NCI-H510A (cell line): ENCODE measurements at regions not wholly inside any gene's neighbourhood (a gene's known extent, or its start where the extent isn't known, plus 50 kb on each side); places are given as distances from the start of the nearest gene placed in this dataset.

ENCODE experiments used
- DNase-seq: peaks from one replicate; lab custom pipeline; 2025; lab: John Stamatoyannopoulos, UW

DNA sequence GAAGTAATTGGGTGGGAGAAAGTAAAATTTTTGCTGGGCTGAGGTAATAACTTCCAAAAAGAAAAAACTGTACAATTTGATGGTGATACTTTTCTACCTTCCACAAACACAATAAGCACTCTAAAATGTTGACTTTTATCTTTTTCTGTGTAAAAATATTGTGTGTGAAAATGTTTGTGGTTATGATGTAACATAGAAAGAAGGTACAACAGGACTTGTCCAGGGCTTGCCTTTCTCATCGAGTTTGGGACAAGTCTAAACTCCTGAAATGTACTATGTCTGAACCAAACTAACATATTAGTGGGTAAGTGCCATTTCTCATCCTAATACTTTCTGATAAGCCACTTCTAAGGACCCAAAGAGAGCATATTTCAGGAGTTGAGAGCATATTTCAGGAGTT, 174.2 kb upstream of the PDGFD start:
- DNase-seq: no peak

- DNase-seq: no peak
Observed at GRCh38 chr11:104337273-104337672, 173.3 kb upstream of the PDGFD start.

DNA sequence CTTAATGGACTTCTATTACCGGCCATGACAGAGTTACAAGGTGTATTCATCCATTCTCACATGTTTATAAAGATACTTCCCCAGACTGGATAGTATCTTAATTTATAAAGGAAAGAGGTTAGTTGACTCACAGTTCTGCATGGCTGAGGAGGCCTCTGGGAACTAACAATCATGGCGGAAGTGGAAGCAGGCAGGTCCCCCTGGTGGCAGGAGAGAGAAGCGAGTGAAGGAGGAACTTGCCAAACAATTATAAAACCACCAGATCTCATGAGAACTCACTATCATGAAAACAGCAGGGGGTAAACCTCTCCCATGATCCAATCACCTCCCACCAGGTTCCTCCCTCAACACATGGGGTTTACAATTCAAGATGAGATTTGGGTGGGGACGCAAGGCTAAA, 170.0 kb upstream of the PDGFD start:
- DNase-seq: no peak

- DNase-seq: no peak
Observed at GRCh38 chr11:104332110-104332509, 168.2 kb upstream of the PDGFD start.

GRCh38 chr11:104329078-104329665, 165.2 kb upstream of the PDGFD start:
- no peak for DNase-seq

- DNase-seq: no peak
Observed at GRCh38 chr11:104328512-104328907, 164.6 kb upstream of the PDGFD start.

DNA sequence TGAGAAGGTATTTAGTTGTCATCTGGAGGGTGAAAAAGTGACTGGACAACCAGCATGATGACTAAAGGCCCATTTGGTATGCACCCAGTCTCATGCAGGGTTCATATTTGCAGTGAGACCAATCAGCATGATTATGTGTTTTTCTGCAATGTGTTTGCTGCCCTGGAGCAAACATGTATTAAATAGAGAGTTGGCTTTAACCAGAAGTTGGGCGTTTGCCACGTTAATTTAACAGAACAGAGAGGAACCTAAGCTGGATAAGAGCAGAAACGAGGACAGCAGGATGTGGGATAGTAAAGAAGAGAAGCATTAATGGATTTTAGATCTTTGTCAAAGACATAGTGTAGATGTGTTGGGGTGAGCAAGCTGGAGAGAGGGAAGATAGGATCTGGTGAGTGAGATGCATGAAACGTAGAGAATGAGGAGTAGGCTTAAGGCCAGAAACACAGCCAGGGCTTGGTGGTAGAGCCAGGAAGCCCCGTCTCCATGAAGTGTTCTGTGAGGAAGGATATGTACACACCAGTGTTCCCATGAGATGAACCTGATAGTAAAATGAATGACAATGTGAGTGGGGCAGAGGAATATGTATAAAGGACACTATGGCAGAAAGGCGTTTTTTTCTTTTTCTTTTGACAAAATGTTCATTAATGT, 164.0 kb upstream of the PDGFD start:
- DNase-seq: no peak

GRCh38 chr11:104325093-104325492, 161.1 kb upstream of the PDGFD start:
- DNase-seq: no peak

GRCh38 chr11:104324276-104324675, 160.3 kb upstream of the PDGFD start:
- no peak for DNase-seq

GRCh38 chr11:104323841-104324240, 159.9 kb upstream of the PDGFD start:
- no peak for DNase-seq

GRCh38 chr11:104322696-104323095, 158.7 kb upstream of the PDGFD start:
- no peak for DNase-seq

- DNase-seq: no peak
Observed at GRCh38 chr11:104320956-104321355, 157.0 kb upstream of the PDGFD start.

- DNase-seq: no peak
Observed at GRCh38 chr11:104320097-104320496, 156.2 kb upstream of the PDGFD start.

GRCh38 chr11:104319396-104319795, 155.4 kb upstream of the PDGFD start:
- DNase-seq: no peak

- DNase-seq: no peak
Observed at GRCh38 chr11:104306862-104307474, 143.0 kb upstream of the PDGFD start.

GRCh38 chr11:104301776-104302175, 137.8 kb upstream of the PDGFD start:
- DNase-seq: no peak

DNA sequence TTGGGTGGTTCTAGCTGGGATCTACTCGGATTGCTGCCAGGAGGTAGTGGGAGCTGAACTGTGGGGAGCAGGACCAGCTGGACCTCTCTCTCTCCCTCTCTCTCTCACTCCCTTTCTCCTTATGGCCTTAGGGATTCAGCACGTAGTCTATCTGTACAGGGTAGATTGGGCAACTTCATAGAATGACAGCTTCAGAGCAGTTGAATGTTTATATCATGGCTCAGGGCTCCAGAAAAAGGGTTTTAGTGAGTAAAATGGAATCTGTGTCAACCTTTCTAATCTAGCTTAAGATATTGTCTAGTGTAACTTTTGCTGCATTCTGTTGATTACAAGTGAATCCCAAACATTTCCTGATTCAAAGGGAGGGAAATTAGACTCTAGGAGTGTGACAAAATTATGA, 127.7 kb upstream of the PDGFD start:
- no peak for DNase-seq

- no peak for DNase-seq
Observed at GRCh38 chr11:104286129-104286528, 122.2 kb upstream of the PDGFD start.

DNA sequence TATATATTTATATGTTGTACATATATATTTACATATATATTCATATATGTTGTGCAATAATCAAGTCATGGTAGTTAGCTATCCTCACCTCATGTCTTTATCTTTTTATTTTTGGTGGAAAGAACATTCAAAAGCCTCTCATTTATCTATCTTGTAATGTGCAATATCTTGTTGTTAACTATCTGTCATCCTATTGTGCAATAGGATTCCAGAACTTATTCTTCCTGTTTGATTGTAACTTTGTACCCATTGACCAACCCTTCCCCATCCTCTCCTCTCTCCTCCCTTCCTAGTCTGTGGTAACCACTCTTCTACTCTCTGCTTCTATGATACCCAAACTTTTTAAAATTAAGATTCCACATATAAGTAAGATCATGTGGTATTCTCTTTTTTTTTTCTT, 115.6 kb upstream of the PDGFD start:
- DNase-seq: no peak

DNA sequence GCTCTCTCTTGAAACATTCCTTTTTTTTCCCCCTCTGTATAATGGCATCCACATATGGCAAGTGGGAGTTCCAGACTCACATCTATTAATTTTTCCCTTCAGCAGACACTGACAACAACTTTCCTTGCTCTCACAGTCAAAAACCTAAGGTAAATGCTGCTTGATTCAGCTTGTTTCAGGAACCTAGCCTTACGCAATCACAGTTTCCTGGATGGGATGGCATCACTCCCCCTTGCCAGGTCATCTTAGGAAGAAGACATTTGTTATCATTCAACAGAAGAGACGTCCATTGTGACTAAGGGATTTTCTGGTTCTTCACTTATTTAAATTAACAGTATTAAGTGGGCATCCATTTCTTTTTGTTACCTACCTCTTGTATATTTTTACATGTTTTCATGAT, 112.0 kb upstream of the PDGFD start:
- DNase-seq: no peak

- no peak for DNase-seq
Observed at GRCh38 chr11:104260456-104260855, 96.5 kb upstream of the PDGFD start.

GRCh38 chr11:104259121-104259610, 95.2 kb upstream of the PDGFD start:
- no peak for DNase-seq

- no peak for DNase-seq
Observed at GRCh38 chr11:104256525-104256924, 92.6 kb upstream of the PDGFD start.

GRCh38 chr11:104254347-104254746, 90.4 kb upstream of the PDGFD start:
- DNase-seq: no peak
